NCI-H146 (cell line): ENCODE measurements at regions not wholly inside any gene's neighbourhood (a gene's known extent, or its start where the extent isn't known, plus 50 kb on each side); places are given as distances from the start of the nearest gene placed in this dataset.

Experiments
- DNase-seq: peaks from one replicate; lab custom pipeline; 2025; lab: John Stamatoyannopoulos, UW

DNA sequence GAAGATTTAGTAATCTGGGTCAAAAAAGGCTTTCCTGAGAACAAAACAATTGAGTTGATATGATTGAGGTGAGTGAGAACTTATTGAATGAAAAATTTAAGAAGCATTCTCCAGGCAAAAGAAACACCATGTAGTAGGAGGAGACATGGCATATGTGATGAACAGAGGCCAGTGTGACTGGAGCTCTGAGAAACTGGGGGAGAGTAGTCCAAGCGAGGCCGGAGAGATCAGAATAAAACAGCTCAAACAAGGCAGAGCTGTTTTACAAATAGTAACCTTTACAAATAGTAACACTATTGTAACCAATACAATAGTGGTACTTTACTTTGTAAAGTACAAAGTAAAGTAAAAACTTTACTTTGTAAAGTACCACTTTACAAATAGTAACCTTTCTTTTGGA is 1159.1 kb downstream of the PCDH9 start:
- DNase-seq = no peak

GRCh38 chr13:66069570-66069969 is 1160.6 kb downstream of the PCDH9 start:
- DNase-seq = no peak

GRCh38 chr13:66068683-66069082 is 1161.5 kb downstream of the PCDH9 start:
- DNase-seq = no peak

DNA sequence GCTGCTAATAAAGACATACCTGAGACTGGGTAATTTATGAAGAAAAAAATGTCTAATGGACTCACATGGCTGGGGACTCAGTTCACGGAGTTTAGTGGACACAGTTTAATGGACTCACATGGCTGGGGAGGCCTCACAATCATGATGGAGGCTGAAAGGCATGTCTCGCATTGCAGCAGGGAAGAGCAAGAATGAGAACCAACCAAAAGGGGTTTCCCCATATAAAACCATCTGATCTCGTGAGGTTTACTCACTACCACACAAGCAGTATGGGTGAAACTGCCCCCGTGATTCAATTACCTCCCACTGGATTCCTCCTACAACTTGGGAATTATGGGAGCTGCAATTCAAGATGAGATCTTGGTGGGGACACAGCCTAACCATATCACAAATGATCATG is 1181.2 kb downstream of the PCDH9 start:
- no peak for DNase-seq

GRCh38 chr13:66040506-66040905 is 1189.6 kb downstream of the PCDH9 start:
- no peak for DNase-seq

GRCh38 chr13:66037096-66037495 is 1193.0 kb downstream of the PCDH9 start:
- no peak for DNase-seq

DNA sequence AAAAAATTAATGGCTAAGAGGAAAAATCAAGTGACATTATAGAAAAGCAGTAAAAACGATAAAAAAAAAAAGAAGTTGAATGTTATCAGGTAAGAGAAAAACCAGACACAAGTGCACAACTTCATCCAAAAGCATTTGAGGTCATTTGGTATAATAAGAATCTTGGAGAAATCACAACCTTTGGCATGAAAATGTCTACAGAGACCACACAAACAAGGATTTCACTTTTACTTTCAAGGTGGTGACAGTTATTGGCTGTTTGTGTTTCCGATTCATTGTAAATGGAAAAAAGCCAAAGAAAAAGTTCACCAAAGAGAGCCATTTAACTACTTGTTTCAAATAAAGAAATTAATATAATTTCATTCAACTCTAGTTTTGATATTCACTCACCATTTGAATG is 1193.5 kb downstream of the PCDH9 start:
- no peak for DNase-seq

DNA sequence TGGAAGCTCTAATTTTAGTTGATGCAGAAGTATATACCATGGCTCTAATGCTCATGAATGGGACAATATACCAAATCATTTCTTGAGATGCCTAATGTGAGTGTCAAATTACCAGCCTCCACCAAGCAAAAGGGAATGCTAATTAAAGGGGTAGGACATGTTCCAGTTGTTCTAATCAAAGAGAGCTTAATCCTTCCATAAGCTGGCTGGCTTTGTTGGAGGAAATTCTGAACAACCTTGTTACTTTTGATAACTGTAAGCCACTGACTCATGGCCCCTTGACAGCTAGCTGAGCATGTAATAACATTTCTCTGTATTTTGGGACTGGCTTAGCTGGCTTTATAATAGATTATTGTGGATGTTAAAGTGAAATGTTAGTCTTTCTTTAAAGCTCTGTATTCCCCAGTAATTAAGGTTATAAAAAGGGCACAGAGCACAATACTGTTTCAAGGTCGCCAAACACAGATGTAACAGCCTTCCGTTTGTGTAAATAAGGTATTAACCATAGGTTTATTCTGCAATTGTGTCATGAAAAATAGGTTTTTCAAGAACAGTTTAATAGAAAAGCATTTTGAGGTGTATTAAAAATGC is 1194.0 kb downstream of the PCDH9 start:
- DNase-seq = peak; percentile 64

GRCh38 chr13:66033924-66034323 is 1196.2 kb downstream of the PCDH9 start:
- no peak for DNase-seq

DNA sequence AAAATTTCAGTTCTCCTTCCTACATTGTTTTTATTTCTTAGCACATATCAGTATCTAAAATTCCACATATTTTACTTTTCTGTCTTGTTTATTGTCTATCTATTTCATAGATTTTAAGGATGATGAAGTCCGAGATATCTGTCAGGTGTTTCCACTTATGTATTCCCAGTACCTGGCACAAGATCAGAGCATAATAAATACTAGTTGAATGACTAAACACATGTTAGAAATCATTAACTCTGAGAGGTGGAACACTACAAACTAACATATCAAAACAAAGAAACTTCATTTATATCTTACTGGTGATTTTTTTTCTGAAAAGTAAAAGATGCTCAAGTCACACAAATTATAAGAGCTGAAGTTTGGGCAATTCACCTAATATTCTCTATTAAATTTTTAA is 1208.3 kb downstream of the PCDH9 start:
- no peak for DNase-seq

- DNase-seq = no peak
These were observed 1215.4 kb downstream of the PCDH9 start for GRCh38 chr13:66014771-66015170.

DNA sequence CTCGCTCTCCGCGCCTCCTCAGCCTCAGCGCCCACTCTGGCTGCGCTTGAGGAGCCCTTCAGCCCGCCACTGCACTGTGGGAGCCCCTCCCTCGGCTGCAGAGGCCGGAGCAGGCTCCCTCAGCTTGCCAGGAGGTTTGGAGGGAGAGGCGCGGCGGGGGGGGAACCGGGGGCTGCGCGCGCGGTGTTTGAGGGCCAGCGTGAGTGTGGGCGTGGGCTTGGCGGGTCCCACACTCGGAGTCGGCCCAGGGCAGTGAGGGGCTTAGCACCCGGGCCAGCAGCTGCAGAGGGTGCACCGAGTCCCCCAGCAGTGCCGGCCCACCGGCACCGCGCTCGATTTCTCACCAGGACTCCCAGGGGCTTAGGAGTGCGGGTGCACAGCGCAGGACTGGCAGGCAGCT is 1220.9 kb downstream of the PCDH9 start:
- no peak for DNase-seq

DNA sequence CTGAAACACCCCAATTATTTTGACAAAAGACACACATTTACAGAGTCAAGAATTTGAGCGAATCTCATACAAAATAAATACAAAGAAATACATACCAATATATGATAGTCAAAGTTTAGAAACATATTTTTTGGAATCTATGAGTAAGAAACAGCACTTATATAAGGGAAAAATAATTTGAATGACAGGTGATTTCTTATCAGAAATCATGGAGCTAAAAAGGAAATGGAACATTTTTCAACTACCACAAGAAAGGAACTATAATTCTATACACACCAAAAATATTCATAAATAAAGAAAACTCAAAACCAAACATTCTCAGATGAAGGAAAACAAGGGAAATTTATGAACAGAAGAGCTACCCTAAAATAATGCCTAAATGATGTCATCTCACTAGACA is 1226.6 kb downstream of the PCDH9 start:
- DNase-seq = no peak

- DNase-seq = no peak
These were observed 1229.0 kb downstream of the PCDH9 start for GRCh38 chr13:66001140-66001539.

DNA sequence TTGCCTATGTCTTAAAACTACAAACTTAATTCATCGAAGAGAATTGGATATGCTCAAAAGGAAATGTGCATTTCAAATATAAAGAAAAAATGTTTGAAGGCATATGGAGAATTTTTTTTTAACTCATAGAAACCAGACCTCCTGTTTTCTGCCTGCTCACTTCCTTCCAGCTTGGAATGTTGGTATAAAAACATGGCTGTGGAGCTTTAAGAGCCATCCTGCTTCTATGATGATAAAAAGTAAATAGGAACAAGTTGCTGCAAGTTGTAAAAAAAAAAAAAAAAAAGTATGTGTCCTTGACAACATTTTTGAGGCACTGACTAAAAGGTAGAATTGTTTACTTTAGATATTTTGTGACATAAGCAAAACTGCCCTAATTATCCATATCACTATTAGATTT is 1230.7 kb downstream of the PCDH9 start:
- DNase-seq = no peak

GRCh38 chr13:65990684-65991083 is 1239.5 kb downstream of the PCDH9 start:
- no peak for DNase-seq

GRCh38 chr13:65985612-65986011 is 1244.5 kb downstream of the PCDH9 start:
- peak; percentile 25 for DNase-seq

DNA sequence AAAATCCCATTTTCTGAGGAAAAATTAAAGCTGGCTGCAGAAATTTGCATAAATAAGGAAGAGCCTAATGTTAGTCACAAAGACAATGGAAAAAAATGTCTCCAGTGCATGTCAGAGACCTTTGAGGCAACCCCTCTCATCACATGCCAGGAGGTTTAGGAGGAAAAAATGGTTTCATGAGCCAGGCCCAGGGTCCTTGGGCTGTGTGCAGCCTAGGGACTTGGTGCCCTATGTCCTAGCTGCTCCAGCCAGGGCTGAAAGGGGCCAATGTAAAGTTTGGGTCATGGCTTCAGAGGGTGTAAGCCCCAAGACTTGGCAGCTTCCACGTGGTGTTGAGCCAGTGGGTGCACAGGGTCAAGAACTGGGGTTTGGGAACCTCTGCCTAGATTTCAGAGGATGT is 1252.6 kb downstream of the PCDH9 start:
- no peak for DNase-seq

DNA sequence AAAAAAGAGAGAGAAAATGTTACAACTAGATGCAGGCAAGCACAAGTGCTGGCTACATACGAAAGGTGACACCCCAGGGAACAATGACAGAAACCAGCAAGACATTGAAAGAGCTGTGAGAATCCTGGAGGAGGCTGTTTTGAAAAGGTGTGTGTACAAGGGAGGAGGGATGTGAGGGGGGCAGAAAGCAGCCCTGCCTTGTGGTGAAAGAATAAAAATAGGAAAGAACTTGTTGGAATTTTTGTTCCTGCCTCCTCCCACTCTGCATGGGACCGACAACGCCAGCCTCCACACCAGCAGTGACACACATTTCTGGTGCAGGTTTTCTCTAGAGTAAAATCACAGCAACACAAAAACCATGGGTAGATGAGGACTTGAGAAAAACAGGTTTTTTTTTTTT is 1258.6 kb downstream of the PCDH9 start:
- peak; percentile 17 for DNase-seq

GRCh38 chr13:65966991-65967451 is 1263.1 kb downstream of the PCDH9 start:
- no peak for DNase-seq

- no peak for DNase-seq
These were observed 1264.6 kb downstream of the PCDH9 start for GRCh38 chr13:65965501-65965900.

DNA sequence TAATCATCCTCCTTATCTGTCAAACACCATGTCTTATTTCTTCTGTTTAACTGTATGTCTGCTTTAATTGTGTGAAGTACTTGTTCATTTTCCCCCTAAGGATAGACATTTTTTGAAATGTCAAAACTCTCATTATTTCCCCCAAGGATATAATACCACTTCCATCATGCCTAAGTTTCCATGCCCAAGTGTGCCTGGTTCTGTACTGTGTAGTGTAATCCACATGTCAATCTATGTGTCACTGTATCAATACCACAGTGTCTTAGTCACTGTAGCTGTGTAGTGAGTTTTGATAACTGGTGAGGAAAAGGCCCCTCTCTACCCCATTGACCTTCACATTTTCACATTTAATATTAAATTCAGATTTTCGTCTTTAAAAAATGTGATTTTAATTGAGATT is 1265.5 kb downstream of the PCDH9 start:
- no peak for DNase-seq

GRCh38 chr13:65959305-65959704 is 1270.8 kb downstream of the PCDH9 start:
- no peak for DNase-seq

DNA sequence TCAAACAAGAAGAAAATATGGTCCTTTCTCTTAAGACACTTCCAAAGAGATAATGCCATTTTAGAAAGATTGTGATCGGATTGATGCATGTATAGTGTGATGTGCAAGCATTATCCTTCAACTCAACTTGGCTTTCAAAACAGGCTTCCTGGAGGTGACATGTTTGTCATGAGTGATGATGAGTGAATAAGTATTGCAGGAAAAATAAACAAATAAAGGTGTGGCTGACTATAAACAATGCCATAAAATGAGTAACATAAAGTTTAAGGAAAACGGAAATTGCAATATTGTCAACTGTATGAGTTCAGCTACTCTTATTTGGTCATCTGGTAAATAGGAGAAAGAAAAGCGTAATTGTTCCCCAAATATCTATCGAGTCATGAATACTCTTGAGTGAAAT is 1283.7 kb downstream of the PCDH9 start:
- no peak for DNase-seq

DNA sequence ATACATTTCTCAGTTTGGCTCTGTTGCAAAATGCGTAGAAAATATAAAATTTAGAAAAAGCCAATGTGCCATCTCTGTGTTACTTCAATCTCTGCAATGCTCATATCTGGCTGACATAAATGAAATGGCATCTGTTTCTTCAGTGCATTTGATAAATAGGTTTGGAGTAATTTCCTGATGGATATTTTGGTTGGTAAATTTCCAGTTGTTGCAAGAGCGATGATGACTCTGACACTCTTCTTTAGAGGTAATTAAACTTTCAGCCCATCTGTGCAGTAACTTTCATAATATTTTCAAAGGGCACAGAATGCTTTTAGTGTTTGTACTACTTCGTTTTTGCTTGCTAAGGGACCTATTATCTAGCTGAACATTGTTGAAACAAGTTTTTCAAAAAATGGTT is 1286.4 kb downstream of the PCDH9 start:
- DNase-seq = no peak
